ENCODE measurements at regions not wholly inside any gene's neighbourhood (a gene's known extent, or its start where the extent isn't known, plus 50 kb on each side); places are given as distances from the start of the nearest gene placed in this dataset.

GRCh38 chr9:126152622-126153362, 173.8 kb upstream of the MVB12B start:
- no peak for ATAC-seq (ENCODE audit: poor library complexity)
- H3K27ac Mint-ChIP-seq = no peak overlapping the region
- Histone ChIP-seq H3K9me3 (ENCODE audit: control insufficient read depth in 1 of 2, insufficient read depth in 1 of 2, low read length in 2 of 2) (peaks cover 0 to 6% of the 10 kb centered on the region in 2 experiments), H3K27me3 (ENCODE audit: control insufficient read depth in 1 of 2, insufficient read depth in 2 of 2, low read length in 2 of 2) (peaks cover 0 to 2% of the 10 kb centered on the region in 2 experiments), H3K36me3 (ENCODE audit: insufficient read depth, low read length) (no peaks in the 10 kb centered on the region), H3K27ac (ENCODE audit: low read depth in 1 of 2, low read length in 2 of 2) (no peak overlapping the region), H3K4me1 (ENCODE audit: insufficient read depth, low read length) (no peaks in the 10 kb centered on the region), H3K4me3 (ENCODE audit: low read length) (no peak overlapping the region)
- H3K4me3 Mint-ChIP-seq = no peak overlapping the region
- H3K36me3 Mint-ChIP-seq (ENCODE audit: low read depth) = no peaks in the 10 kb centered on the region
- ChIA-PET CTCF (no interaction called here), POLR2A (no interaction called here)
- H3K9me3 Mint-ChIP-seq = no peaks in the 10 kb centered on the region
- H3K4me1 Mint-ChIP-seq (ENCODE audit: low read depth) = no peaks in the 10 kb centered on the region
- no peak for DNase-seq
- intact Hi-C loops (cut with DNase I, micrococcal nuclease) = no loop called here
- no peak for TF ChIP-seq CTCF (IDR thresholded peaks at IDR 0.05)
- H3K27me3 Mint-ChIP-seq = peaks cover 24% of the 10 kb centered on the region

- peaks cover 24% of the 10 kb centered on the region for H3K27me3 Mint-ChIP-seq
- H3K9me3 ChIP-seq (ENCODE audit: control insufficient read depth in 1 of 2, insufficient read depth in 1 of 2, low read length in 2 of 2) = peaks cover 0 to 6% of the 10 kb centered on the region in 2 experiments
- no peak overlapping the region for H3K4me3 ChIP-seq (ENCODE audit: low read length)
- no peak overlapping the region for H3K27ac Mint-ChIP-seq
- H3K36me3 Mint-ChIP-seq (ENCODE audit: low read depth) = no peaks in the 10 kb centered on the region
- H3K9me3 Mint-ChIP-seq = no peaks in the 10 kb centered on the region
- H3K4me3 Mint-ChIP-seq = no peak overlapping the region
- no peak for DNase-seq
- CTCF ChIA-PET = no interaction called here
- TF ChIP-seq CTCF (IDR thresholded peaks at IDR 0.05) = no peak
- peaks cover 0 to 2% of the 10 kb centered on the region in 2 experiments for H3K27me3 ChIP-seq (ENCODE audit: control insufficient read depth in 1 of 2, insufficient read depth in 2 of 2, low read length in 2 of 2)
- POLR2A ChIA-PET = no interaction called here
- H3K27ac ChIP-seq (ENCODE audit: low read depth in 1 of 2, low read length in 2 of 2) = no peak overlapping the region
- intact Hi-C loops (cut with DNase I, micrococcal nuclease) = no loop called here
- H3K36me3 ChIP-seq (ENCODE audit: insufficient read depth, low read length) = no peaks in the 10 kb centered on the region
- no peak for ATAC-seq (ENCODE audit: poor library complexity)
- H3K4me1 Mint-ChIP-seq (ENCODE audit: low read depth) = no peaks in the 10 kb centered on the region
- H3K4me1 ChIP-seq (ENCODE audit: insufficient read depth, low read length) = no peaks in the 10 kb centered on the region
These were observed 173.2 kb upstream of the MVB12B start for GRCh38 chr9:126153382-126153781.

- DNase-seq = no peak
- H3K4me3 ChIP-seq (ENCODE audit: low read length) = no peak overlapping the region
These were observed 172.3 kb upstream of the MVB12B start for GRCh38 chr9:126154182-126154827.

More at GRCh38 chr9:126154182-126154827, 172.3 kb upstream of the MVB12B start:
- no peaks in the 10 kb centered on the region for H3K36me3 ChIP-seq (ENCODE audit: insufficient read depth, low read length)
- Mint-ChIP-seq H3K4me3 (no peak overlapping the region), H3K27ac (no peak overlapping the region), H3K4me1 (ENCODE audit: low read depth) (no peaks in the 10 kb centered on the region), H3K9me3 (no peaks in the 10 kb centered on the region), H3K27me3 (peaks cover 18% of the 10 kb centered on the region), H3K36me3 (ENCODE audit: low read depth) (no peaks in the 10 kb centered on the region)
- ATAC-seq (ENCODE audit: poor library complexity) = no peak
- no peak overlapping the region for H3K27ac ChIP-seq (ENCODE audit: low read depth in 1 of 2, low read length in 2 of 2)
- TF ChIP-seq CTCF (IDR thresholded peaks at IDR 0.05) = no peak
- no peaks in the 10 kb centered on the region for H3K4me1 ChIP-seq (ENCODE audit: insufficient read depth, low read length)
- ChIA-PET CTCF (no interaction called here), POLR2A (no interaction called here)
- H3K27me3 ChIP-seq (ENCODE audit: control insufficient read depth in 1 of 2, insufficient read depth in 2 of 2, low read length in 2 of 2) = peaks cover 0 to 2% of the 10 kb centered on the region in 2 experiments
- H3K9me3 ChIP-seq (ENCODE audit: control insufficient read depth in 1 of 2, insufficient read depth in 1 of 2, low read length in 2 of 2) = peaks cover 0 to 6% of the 10 kb centered on the region in 2 experiments
- intact Hi-C loops (cut with DNase I, micrococcal nuclease) = no loop called here
